ENCODE measurements at regions not wholly inside any gene's neighbourhood (a gene's known extent, or its start where the extent isn't known, plus 50 kb on each side); places are given as distances from the start of the nearest gene placed in this dataset.
"Not testable (repeated sequence)": the region's sequence is repeated elsewhere in the genome, so short reads cannot be mapped to it uniquely, and the experiment has no call there.

DNA sequence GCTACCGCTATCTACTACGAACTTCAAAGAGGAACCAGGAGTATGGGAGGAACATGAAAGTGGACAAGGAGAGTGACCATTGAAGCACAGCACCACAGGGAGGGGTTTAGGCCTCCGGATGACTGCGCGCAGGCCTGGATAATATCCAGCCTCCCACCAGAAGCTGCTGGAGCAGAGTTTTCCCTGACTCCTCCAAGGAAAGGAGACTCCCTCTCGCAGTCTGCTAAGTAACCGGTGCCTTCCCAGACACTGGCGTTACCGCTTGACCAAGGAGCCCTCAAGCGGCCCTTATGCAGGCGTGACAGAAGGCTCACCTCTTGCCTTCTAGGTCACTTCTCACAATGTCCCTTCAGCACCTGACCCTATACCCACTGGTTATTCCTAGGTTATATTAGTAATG lies 64.2 kb upstream of the BTG3 start:
- not testable (repeated sequence) for DNase-seq

- DNase-seq: no peak
Measured at GRCh38 chr21:17674106-17674505, 61.4 kb upstream of the BTG3 start.

- DNase-seq: no peak
Measured at GRCh38 chr21:17673261-17674020, 60.7 kb upstream of the BTG3 start.

GRCh38 chr21:17671733-17672132 lies 59.0 kb upstream of the BTG3 start:
- DNase-seq: no peak

- DNase-seq: no peak
Measured at GRCh38 chr21:17668479-17669140, 55.9 kb upstream of the BTG3 start.

DNA sequence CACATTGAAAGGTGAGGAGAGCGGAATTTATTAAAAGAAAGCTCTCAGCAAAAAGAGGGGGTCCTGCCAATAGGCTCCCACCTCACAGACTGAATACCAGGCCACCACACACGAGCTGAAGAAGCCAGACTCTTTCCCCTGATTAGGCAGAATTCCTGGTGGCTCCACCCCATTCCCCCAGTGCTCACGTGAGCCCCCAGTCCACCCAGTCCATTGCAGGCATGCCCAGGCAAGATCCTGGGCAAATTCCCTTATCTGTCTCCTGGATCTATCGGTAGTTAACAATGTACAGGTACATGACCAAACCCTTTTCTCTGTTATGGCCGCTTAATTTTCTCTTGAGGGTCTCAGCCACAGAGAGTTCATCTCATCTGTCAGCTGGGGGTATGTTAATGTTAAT lies 54.6 kb upstream of the BTG3 start:
- no peak for DNase-seq

Data from 8988T (cell line).